ENCODE measurements at regions not wholly inside any gene's neighbourhood (a gene's known extent, or its start where the extent isn't known, plus 50 kb on each side); places are given as distances from the start of the nearest gene placed in this dataset.
"Not testable (repeated sequence)": the region's sequence is repeated elsewhere in the genome, so short reads cannot be mapped to it uniquely, and the experiment has no call there.

GRCh38 chr3:127520993-127521392 lies 69.5 kb downstream of the TPRA1 start:
- DNase-seq (ENCODE audit: low spot score) = no peak

GRCh38 chr3:127518456-127519081 lies 72.0 kb downstream of the TPRA1 start:
- no peak for DNase-seq (ENCODE audit: low spot score)

DNA sequence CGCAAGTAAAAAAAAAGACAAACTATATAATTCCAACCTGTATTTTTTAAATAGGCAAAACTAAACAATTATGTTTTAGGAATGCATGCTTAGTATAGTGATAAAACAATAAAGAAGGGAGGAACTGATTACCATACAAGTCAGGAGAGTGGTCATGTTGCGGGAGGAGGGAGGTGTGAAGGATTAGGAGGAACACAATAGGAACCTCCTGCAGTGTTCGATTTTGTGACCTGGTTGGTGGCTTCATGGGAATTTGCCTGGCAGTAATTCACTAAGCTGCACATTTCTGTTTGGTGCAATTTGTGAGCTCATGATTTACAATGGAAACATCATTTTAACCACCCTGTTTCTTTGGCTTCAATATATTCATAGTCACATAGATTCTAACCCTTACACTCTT lies 78.3 kb downstream of the TPRA1 start:
- no peak for DNase-seq (ENCODE audit: low spot score)

DNA sequence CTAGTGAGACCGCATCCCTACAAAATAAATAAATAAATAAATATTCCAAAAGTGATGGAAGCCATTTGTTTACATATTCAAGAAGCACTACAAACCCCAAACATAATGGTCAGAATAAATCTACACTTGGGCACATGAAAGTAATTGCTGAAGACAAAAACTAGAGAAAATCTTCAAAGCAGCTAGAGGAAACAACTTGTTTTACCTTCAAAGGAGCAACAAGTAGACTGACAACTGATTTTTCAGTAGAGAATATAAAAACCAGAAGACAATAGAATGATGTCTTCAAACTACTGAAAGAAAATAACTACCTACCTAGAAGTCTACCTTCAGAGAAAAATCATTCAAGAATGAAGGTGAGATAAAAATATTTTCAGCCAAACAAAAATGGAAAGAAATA lies 89.4 kb downstream of the TPRA1 start:
- no peak for DNase-seq (ENCODE audit: low spot score)

DNA sequence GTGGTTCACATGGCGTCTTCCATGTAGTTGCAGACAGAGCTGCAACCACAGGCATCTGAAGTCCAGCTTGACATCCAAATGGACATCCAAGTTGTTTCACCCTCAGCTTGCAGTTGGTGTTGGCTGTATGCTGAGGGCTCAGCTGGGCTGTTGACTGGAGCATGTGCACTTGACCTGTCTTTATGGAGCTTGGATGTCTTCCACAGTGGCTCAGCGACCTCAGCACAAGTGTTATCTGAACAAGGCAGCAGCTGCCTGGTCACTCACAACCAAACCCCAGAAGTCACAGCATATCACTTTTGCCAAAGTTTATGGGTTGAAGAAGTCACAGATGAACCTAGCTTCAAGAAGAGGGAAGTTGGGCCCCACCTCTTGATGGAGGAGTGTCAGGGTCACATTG lies 92.9 kb downstream of the TPRA1 start:
- no peak for DNase-seq (ENCODE audit: low spot score)

GRCh38 chr3:127497166-127497565 lies 93.4 kb downstream of the TPRA1 start:
- no peak for DNase-seq (ENCODE audit: low spot score)

- no peak for DNase-seq (ENCODE audit: low spot score)
Observed at GRCh38 chr3:127495821-127496655, 94.5 kb downstream of the TPRA1 start.

DNA sequence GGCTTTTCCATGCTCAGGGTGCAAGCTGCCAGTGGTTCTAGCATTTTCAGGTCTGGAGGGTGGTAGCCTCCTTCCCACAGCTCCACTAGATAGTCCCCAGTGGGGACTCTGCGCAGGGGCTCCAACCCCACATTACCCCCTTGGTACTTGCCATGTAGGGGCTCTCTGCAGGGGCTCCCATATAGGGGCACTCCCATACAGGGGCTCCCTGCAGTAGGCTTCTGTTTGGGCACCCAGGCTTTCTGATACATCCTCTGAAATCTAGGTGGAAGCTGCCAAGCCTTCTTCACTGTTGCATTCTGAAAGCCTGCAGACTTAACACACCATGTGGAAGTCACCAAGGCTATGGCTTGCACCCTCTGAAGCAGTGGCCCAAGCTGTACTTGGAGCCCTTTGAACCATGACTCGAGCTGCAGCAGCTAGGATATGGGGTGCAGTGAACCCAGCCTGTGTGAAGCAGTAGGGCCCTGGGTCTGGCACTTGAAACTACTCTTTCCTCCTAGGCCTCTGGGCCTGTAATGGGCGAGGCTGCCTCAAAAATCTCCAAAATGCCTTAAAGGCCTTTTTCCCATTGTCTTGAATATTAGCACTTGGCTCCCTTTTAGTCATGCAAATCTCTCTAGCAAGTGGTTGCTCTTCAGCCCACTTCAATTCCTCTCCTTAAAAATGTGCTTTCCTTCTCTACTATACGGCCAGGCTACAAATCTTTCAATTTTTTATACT lies 96.4 kb downstream of the TPRA1 start:
- DNase-seq (ENCODE audit: low spot score) = no peak

DNA sequence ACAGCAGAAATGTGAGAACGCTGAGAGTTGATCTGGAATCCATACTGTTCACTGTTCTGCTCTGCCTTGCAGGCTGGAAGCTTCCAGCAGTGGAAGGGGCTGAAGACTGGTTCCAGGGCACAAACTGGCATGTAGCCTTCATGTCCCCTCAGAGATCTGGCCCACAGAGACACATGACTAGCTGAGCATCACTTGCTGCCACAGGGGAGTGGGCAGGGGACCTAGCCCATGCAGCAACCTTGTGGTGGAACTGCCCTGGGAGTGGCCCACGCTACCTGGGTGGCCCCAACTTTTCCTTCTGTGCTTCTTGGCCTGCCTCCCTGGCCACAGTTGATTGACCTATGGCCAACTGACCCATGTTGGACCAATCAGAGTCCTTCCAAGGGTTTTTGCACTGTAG lies 98.1 kb downstream of the TPRA1 start:
- no peak for DNase-seq (ENCODE audit: low spot score)

GRCh38 chr3:127491909-127492308 lies 98.6 kb downstream of the TPRA1 start:
- no peak for DNase-seq (ENCODE audit: low spot score)

GRCh38 chr3:127491323-127491722 lies 99.2 kb downstream of the TPRA1 start:
- DNase-seq (ENCODE audit: low spot score) = no peak

GRCh38 chr3:127491024-127491305 lies 99.6 kb downstream of the TPRA1 start:
- not testable (repeated sequence) for DNase-seq (ENCODE audit: low spot score)

- DNase-seq (ENCODE audit: low spot score) = no peak
Observed at GRCh38 chr3:127490271-127491023, 100.1 kb downstream of the TPRA1 start.

DNA sequence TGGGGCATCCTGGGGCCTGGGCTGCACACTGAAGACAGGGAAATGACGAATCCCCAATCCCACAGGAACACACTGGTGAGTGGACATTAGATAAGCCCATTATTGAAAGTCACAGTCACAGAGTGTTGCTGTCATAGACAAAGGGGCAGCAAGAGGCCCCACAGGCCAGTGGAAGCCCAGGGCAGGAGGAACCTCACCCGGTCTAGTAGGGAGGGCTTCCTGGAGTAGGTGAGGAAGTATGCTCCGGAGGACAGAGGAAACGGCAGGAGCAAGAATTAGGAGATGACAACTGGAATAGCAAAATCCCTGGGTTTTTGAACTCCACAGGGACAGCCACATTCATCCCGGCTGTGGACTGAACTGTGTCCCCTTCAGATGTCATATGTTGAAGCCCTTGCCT lies 101.2 kb downstream of the TPRA1 start:
- DNase-seq (ENCODE audit: low spot score) = no peak

DNA sequence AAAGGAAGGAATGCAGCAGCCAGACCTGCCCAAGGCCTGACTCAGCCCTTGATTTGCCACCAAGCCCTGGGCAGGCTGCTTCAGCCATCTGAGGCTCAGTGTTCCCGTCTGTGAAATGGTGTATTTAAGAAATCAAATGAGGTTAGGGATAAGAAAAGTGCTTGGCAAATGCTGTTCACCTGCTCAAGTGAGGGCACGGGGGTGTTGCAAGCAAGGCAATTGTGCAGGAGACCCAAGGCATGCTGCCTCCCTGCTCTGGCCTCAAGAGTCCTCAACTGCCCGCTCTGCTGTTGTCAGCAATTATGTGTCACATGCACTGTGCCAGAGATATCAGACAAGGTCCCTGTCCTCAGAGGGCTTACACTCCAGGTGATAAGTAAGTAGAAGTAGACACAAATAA lies 101.8 kb downstream of the TPRA1 start:
- no peak for DNase-seq (ENCODE audit: low spot score)

GRCh38 chr3:127488141-127488672 lies 102.3 kb downstream of the TPRA1 start:
- no peak for DNase-seq (ENCODE audit: low spot score)

GRCh38 chr3:127487196-127487595 lies 103.3 kb downstream of the TPRA1 start:
- no peak for DNase-seq (ENCODE audit: low spot score)

GRCh38 chr3:127486321-127486944 lies 104.1 kb downstream of the TPRA1 start:
- DNase-seq (ENCODE audit: low spot score) = no peak

DNA sequence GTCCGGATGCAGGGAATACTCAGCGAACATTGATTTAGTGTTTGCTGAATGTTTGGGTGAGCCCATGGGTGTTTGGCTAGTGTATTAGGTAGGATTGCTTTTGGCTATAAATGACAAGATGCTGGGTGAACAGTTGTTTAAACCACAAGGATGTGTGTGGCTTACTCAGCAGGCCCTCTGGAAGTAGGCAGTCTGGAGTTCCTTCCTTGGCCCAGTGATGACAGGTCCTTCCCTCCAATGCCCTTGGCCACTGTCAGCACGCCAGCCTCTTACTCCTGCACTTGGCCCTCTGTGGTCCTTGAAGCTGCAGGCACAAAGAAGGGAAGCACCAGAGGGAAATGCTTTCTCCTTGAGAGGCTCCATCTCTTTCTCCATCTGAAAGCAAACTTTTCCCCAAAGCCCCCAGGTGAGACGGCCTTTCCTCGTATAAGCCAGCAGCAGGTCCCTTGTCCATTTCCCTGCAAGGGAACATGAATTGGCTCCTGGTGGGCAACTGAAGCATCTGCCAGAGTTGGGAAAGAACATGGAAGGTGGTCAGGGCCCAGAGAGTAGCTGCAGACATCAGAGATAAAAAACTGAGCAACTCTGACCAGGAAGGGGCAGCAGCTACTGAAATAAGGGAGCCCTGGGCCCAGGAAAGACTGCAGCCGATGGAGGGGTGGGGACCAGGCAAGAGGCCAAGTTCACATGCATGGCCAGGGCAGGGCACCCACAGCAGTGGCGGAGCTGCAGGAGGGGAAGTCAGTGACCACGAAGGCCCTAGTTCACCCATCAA lies 105.0 kb downstream of the TPRA1 start:
- no peak for DNase-seq (ENCODE audit: low spot score)

DNA sequence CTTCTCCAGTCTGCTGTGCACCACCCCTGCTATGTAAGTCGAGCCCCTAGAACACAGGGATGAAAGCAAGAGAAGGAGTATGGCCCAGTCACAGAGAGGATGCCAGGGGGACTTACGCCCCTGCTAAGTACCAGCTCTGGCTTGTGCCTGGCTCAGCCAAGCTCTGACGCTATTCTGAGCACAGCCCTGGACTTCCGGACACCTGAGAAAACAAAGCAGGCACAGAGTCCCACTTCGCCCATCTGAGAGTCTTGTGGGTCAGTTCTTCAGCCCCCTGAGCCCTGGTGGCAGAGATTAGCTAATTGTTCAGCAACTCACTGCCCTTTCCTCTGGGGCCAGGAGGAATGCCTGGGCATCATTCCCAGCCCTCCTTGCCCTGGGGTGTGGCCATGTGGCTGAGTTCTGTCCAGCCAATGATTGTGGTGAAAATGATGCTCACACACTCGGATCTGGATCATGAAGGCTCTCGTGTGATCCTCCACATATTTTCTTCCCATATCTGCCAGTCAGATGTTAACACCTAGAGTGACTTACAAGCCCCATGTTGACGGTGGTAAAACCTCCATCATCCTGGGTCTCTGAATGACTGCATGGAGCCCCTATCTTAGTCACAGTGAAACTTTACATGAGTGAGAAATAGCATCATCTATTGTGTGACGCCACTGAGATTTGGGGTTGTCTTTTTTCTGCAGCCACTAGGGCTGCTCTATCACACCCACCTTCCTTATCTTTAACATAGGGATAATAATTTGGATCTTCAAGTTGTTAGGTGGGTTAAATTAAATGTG lies 105.7 kb downstream of the TPRA1 start:
- no peak for DNase-seq (ENCODE audit: low spot score)
